HUES6 (cell line): ENCODE measurements at regions not wholly inside any gene's neighbourhood (a gene's known extent, or its start where the extent isn't known, plus 50 kb on each side); places are given as distances from the start of the nearest gene placed in this dataset.
"Not testable (repeated sequence)": the region's sequence is repeated elsewhere in the genome, so short reads cannot be mapped to it uniquely, and the experiment has no call there.

ENCODE experiments used
- H3K27ac ChIP-seq: 2 replicates; pipeline ENCODE4 v1.7.0; 2013; ENCODE audit warnings: low read depth, mild to moderate bottlenecking, low read length, inconsistent platforms
- H3K27me3 ChIP-seq: 2 replicates; pipeline ENCODE4 v1.6.1; 2013; ENCODE audit warnings: low read length; ENCODE audit not compliant: control insufficient read depth, insufficient read depth
- H3K36me3 ChIP-seq: 2 replicates; pipeline ENCODE4 v1.6.1; 2013; ENCODE audit warnings: low read length; ENCODE audit not compliant: control insufficient read depth, insufficient read depth
- H3K4me1 ChIP-seq: 2 replicates; pipeline ENCODE4 v1.6.1; 2013; ENCODE audit warnings: low read length; ENCODE audit not compliant: control insufficient read depth, insufficient read depth
- H3K4me3 ChIP-seq: 2 replicates; pipeline ENCODE4 v1.5.1; 2013; ENCODE audit warnings: low read depth, low read length
- H3K9ac ChIP-seq: one replicate; pipeline ENCODE4 v1.6.1; 2013; ENCODE audit warnings: mild to moderate bottlenecking, low read length
- H3K9me3 ChIP-seq: 2 replicates; pipeline ENCODE4 v1.6.1; 2013; ENCODE audit warnings: low read depth, low read length; ENCODE audit not compliant: control insufficient read depth, insufficient read depth

DNA sequence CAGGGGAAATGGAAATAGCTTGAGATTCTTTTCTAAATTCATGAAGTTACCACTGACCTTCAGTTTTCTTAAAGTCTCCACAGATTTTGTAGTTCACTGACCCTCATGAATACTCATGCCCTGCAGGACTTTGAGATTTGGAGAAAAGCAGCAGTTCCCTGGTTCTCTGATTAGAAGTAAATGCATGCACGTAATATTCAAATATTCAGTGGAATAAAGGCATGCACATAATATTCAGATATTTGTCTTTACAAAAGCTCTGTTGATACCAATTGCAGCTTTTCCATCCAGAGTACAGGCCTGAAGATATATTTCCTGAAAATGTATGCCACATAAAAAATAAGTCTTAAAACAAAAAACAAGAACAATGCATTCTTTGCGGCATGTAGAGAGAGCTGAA is 219.8 kb downstream of the ADCYAP1 start:
- Histone ChIP-seq H3K4me1 (no peaks in the 10 kb centered on the region), H3K36me3 (no peaks in the 10 kb centered on the region), H3K9me3 (peaks cover 11% of the 10 kb centered on the region; the same call in 1 of the 2 replicates), H3K27me3 (no peaks in the 10 kb centered on the region), H3K27ac (no peak overlapping the region), H3K9ac (no peak overlapping the region), H3K4me3 (no peak overlapping the region)

- Histone ChIP-seq H3K9me3 (no peaks in the 10 kb centered on the region; the same call in 1 of the 2 replicates), H3K36me3 (no peaks in the 10 kb centered on the region), H3K9ac (no peak overlapping the region), H3K27ac (no peak overlapping the region), H3K4me3 (no peak overlapping the region), H3K4me1 (no peaks in the 10 kb centered on the region), H3K27me3 (no peaks in the 10 kb centered on the region)
Observed at GRCh38 chr18:1133541-1133940, 228.9 kb downstream of the ADCYAP1 start.

DNA sequence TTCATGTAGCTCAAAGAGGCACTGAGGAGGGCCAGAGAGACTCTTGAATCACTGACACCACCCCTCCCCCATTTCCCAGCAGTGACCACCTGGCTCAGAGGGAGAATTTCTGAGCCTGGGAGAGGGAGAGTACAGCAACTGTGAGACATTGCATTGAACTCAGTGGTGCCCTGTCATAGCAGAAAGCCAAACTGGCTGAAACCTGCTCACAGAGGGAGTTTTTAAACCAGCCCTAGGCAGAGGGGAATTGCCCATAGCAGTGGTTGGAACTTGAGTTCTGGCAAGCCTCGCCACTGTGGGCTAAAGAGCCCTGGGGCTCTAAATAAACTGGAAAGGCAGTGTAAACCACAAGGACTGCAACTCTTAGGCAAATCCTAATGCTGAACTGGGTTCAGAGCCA is 243.1 kb downstream of the ADCYAP1 start:
- Histone ChIP-seq H3K36me3 (no peaks in the 10 kb centered on the region), H3K9me3 (peaks cover 19% of the 10 kb centered on the region), H3K27me3 (no peaks in the 10 kb centered on the region), H3K4me1 (peaks cover 6% of the 10 kb centered on the region), H3K4me3 (no peak overlapping the region), H3K27ac (no peak overlapping the region), H3K9ac (no peak overlapping the region)

GRCh38 chr18:1149709-1150108 is 245.0 kb downstream of the ADCYAP1 start:
- Histone ChIP-seq H3K36me3 (no peaks in the 10 kb centered on the region), H3K4me1 (peaks cover 6% of the 10 kb centered on the region), H3K9me3 (peaks cover 4% of the 10 kb centered on the region; the same call in 1 of the 2 replicates), H3K27me3 (no peaks in the 10 kb centered on the region), H3K27ac (no peak overlapping the region), H3K4me3 (no peak overlapping the region), H3K9ac (no peak overlapping the region)

GRCh38 chr18:1150344-1150743 is 245.7 kb downstream of the ADCYAP1 start:
- H3K27me3 ChIP-seq = no peaks in the 10 kb centered on the region
- H3K27ac ChIP-seq = no peak overlapping the region
- H3K4me1 ChIP-seq = peaks cover 6% of the 10 kb centered on the region
- H3K36me3 ChIP-seq = no peaks in the 10 kb centered on the region
- H3K9me3 ChIP-seq = peaks cover 4% of the 10 kb centered on the region; the same call in 1 of the 2 replicates
- no peak overlapping the region for H3K4me3 ChIP-seq
- H3K9ac ChIP-seq = no peak overlapping the region

- H3K9me3 ChIP-seq, H3K4me1 ChIP-seq, H3K27ac ChIP-seq, H3K27me3 ChIP-seq, H3K36me3 ChIP-seq, H3K4me3 ChIP-seq, H3K9ac ChIP-seq: not testable (repeated sequence)
Observed at GRCh38 chr18:1152958-1153357, 248.3 kb downstream of the ADCYAP1 start.

- no peaks in the 10 kb centered on the region for H3K4me1 ChIP-seq
- H3K9me3 ChIP-seq = peaks cover 21% of the 10 kb centered on the region
- H3K9ac ChIP-seq = no peak overlapping the region
- H3K27ac ChIP-seq = no peak overlapping the region
- H3K36me3 ChIP-seq = no peaks in the 10 kb centered on the region
- no peaks in the 10 kb centered on the region for H3K27me3 ChIP-seq
- no peak overlapping the region for H3K4me3 ChIP-seq
Observed at GRCh38 chr18:1173593-1173992, 268.9 kb downstream of the ADCYAP1 start.

DNA sequence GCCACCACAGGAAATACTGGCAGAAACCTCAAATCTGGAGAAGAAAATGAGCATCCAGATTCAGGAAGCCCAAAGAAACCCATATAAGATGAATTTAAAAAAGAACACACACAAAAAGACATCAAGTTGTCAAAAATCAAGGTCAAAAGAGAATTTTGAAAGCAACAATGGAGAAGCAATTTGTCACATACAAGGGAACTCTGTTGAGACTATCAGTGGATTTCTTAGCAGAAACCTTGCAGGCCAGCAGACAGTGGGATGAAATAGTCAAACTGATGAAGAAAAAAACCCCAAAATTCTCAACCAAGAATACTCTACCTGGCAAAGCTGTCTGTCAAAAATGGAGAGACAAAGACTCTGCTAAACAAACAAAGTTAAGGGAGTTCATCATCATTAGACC is 272.6 kb downstream of the ADCYAP1 start:
- H3K9me3 ChIP-seq = peaks cover 34% of the 10 kb centered on the region

DNA sequence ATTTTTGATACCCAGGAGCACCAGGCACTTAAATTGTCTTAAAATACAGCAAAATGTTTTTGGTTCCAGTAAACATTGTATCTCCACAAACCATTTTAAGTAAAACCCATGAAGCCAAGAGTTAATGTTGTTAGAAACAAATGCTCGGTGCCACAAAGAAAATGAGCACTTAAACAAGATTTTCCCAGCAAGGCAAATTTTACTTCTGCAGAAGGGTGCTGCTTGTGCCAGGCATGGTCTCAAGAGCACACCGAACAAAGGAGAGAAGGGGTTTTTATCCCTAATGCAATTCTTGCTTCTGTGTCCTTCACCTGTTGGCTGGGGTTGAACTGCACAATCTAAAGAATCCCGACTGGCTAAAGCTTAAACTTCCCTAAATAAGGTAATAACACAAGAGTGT is 286.7 kb downstream of the ADCYAP1 start:
- no peaks in the 10 kb centered on the region for H3K4me1 ChIP-seq
- no peak overlapping the region for H3K27ac ChIP-seq
- H3K9me3 ChIP-seq = peaks cover 16% of the 10 kb centered on the region
- no peak overlapping the region for H3K9ac ChIP-seq
- H3K36me3 ChIP-seq = no peaks in the 10 kb centered on the region
- no peak overlapping the region for H3K4me3 ChIP-seq
- no peaks in the 10 kb centered on the region for H3K27me3 ChIP-seq

More for the DNA sequence above, 272.6 kb downstream of the ADCYAP1 start:
- Histone ChIP-seq H3K9ac (no peak overlapping the region), H3K4me3 (no peak overlapping the region), H3K27me3 (no peaks in the 10 kb centered on the region), H3K4me1 (no peaks in the 10 kb centered on the region), H3K36me3 (no peaks in the 10 kb centered on the region), H3K27ac (no peak overlapping the region)

DNA sequence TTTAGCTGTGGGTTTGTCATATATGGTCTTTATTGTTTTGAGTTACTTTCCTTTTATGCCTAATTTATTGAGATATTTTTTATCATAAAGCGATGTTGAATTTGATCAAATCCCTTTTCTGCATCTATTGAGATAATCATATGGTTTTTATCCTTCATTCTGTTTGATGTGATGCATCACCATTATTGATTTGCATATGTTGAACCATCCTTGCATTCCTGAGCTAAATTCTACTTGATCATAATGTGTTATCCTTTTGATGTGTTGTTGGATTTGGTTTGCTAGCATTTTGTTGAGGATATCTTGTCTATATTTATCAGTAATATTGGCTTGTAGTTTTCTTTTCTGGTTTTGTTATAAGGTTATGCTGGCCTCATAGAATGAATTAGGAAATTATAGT is 308.5 kb downstream of the ADCYAP1 start:
- H3K27me3 ChIP-seq = no peaks in the 10 kb centered on the region
- H3K9ac ChIP-seq = no peak overlapping the region

GRCh38 chr18:1222880-1223279 is 318.2 kb downstream of the ADCYAP1 start:
- H3K9ac ChIP-seq = no peak overlapping the region
- no peaks in the 10 kb centered on the region for H3K27me3 ChIP-seq
- H3K36me3 ChIP-seq = no peaks in the 10 kb centered on the region
- no peaks in the 10 kb centered on the region for H3K9me3 ChIP-seq
- no peaks in the 10 kb centered on the region for H3K4me1 ChIP-seq
- no peak overlapping the region for H3K27ac ChIP-seq
- H3K4me3 ChIP-seq = no peak overlapping the region

More for the DNA sequence above, 308.5 kb downstream of the ADCYAP1 start:
- no peak overlapping the region for H3K4me3 ChIP-seq
- H3K4me1 ChIP-seq = peaks cover 15% of the 10 kb centered on the region
- no peaks in the 10 kb centered on the region for H3K36me3 ChIP-seq
- no peak overlapping the region for H3K27ac ChIP-seq
- H3K9me3 ChIP-seq = peaks cover 4% of the 10 kb centered on the region

- no peak overlapping the region for H3K9ac ChIP-seq
- H3K4me1 ChIP-seq = no peaks in the 10 kb centered on the region
- H3K27ac ChIP-seq = no peak overlapping the region
- no peaks in the 10 kb centered on the region for H3K36me3 ChIP-seq
- no peaks in the 10 kb centered on the region for H3K27me3 ChIP-seq
- H3K9me3 ChIP-seq = no peaks in the 10 kb centered on the region
- H3K4me3 ChIP-seq = no peak overlapping the region
Observed at GRCh38 chr18:1227025-1227424, 322.4 kb downstream of the ADCYAP1 start.
